GM23338 (cell line): ENCODE measurements at regions not wholly inside any gene's neighbourhood (a gene's known extent, or its start where the extent isn't known, plus 50 kb on each side); places are given as distances from the start of the nearest gene placed in this dataset.

Experiments
- ATAC-seq: fragments of 200-7000 bp; cut with Tn5 transposase; 3 replicates; pipeline ENCODE4 v1.9.1; 2020
- DNase-seq: peaks from one replicate; pipeline ENCODE4 v3.0.0-alpha.2; 2015; ENCODE audit warnings: low spot score
- H2AFZ ChIP-seq: fragments of 200-600 bp; sonication (generic); 2 replicates; pipeline ENCODE4 v1.8.0; 2016; ENCODE audit warnings: antibody characterized with exemption, mild to moderate bottlenecking, moderate library complexity
- H3F3A ChIP-seq: fragments of 200-600 bp; sonication (generic); replicated peaks from 2 replicates; pipeline ENCODE4 v1.8.0; 2017; ENCODE audit warnings: antibody characterized with exemption, mixed run types, low read depth
- H3K27ac ChIP-seq: fragments of 200-600 bp; sonication (generic); 2 replicates; pipeline ENCODE4 v1.6.1; 2016; ENCODE audit warnings: low read depth
- H3K27me3 ChIP-seq: fragments of 200-600 bp; sonication (generic); 2 replicates; pipeline ENCODE4 v1.8.0; 2016; ENCODE audit warnings: mild to moderate bottlenecking, mixed run types, moderate library complexity; ENCODE audit not compliant: insufficient read depth
- H3K36me3 ChIP-seq: fragments of 200-600 bp; sonication (generic); 2 replicates; pipeline ENCODE4 v1.8.0; 2016; ENCODE audit warnings: mild to moderate bottlenecking; ENCODE audit not compliant: insufficient read depth
- H3K4me1 ChIP-seq: fragments of 200-600 bp; sonication (generic); 2 replicates; pipeline ENCODE4 v1.8.0; 2016; ENCODE audit warnings: mild to moderate bottlenecking, moderate library complexity; ENCODE audit not compliant: insufficient read depth
- H3K4me2 ChIP-seq: fragments of 200-600 bp; sonication (generic); 2 replicates; pipeline ENCODE4 v1.7.1; 2017; ENCODE audit warnings: mixed run types
- H3K4me3 ChIP-seq: fragments of 200-600 bp; sonication (generic); 2 replicates; pipeline ENCODE4 v1.6.1; 2016; ENCODE audit warnings: mixed run types
- H3K79me2 ChIP-seq: fragments of 200-600 bp; sonication (generic); replicated peaks from 2 replicates; pipeline ENCODE4 v1.8.0; 2017; ENCODE audit warnings: mild to moderate bottlenecking; ENCODE audit not compliant: insufficient read depth
- H3K9me2 ChIP-seq: fragments of 200-600 bp; sonication (generic); 2 replicates; pipeline ENCODE4 v1.8.0; 2017; ENCODE audit not compliant: insufficient read depth
- H4K20me1 ChIP-seq: fragments of 200-600 bp; sonication (generic); replicated peaks from 2 replicates; pipeline ENCODE4 v1.8.0; 2017; ENCODE audit warnings: mild to moderate bottlenecking; ENCODE audit not compliant: insufficient read depth
- H3K27ac Mint-ChIP-seq: 2 replicates; pipeline ENCODE4 v1.8.0; 2020; ENCODE audit warnings: inconsistent platforms, mild to moderate bottlenecking, moderate library complexity, mixed read lengths
- H3K27me3 Mint-ChIP-seq: 3 replicates; pipeline ENCODE4 v1.8.0; 2022; ENCODE audit warnings: low read depth, mild to moderate bottlenecking, moderate library complexity, mixed read lengths, inconsistent platforms; ENCODE audit not compliant: insufficient read depth, poor library complexity
- H3K36me3 Mint-ChIP-seq: 3 replicates; pipeline ENCODE4 v1.8.0; 2021; ENCODE audit warnings: low read depth, mild to moderate bottlenecking, inconsistent platforms, moderate library complexity, mixed read lengths
- H3K4me1 Mint-ChIP-seq: 3 replicates; pipeline ENCODE4 v1.8.0; 2020; ENCODE audit warnings: mild to moderate bottlenecking, inconsistent platforms, mixed read lengths
- H3K4me3 Mint-ChIP-seq: 3 replicates; pipeline ENCODE4 v1.8.0; 2021; ENCODE audit warnings: moderate library complexity, mild to moderate bottlenecking, inconsistent platforms, mixed read lengths
- H3K9me3 Mint-ChIP-seq: 3 replicates; pipeline ENCODE4 v1.8.0; 2020; ENCODE audit warnings: moderate library complexity, mild to moderate bottlenecking, inconsistent platforms, mixed read lengths
- ETS1 ChIP-seq: IDR thresholded peaks from 2 replicates; pipeline ENCODE4 v1.6.1; 2016; ENCODE audit warnings: antibody characterized with exemption
- EZH2 ChIP-seq: fragments of 200-600 bp; sonication (generic); IDR thresholded peaks from one replicate; pipeline ENCODE4 v1.8.0; 2017; ENCODE audit warnings: antibody characterized with exemption, mild to moderate bottlenecking, low read depth; ENCODE audit not compliant: unreplicated experiment
- EZH2phosphoT487 ChIP-seq: fragments of 200-600 bp; sonication (generic); IDR thresholded peaks from one replicate; pipeline ENCODE4 v1.8.1; 2018; ENCODE audit warnings: antibody characterized with exemption; ENCODE audit not compliant: unreplicated experiment
- JUNB ChIP-seq: IDR thresholded peaks from one replicate; pipeline ENCODE4 v1.6.1; 2016; ENCODE audit warnings: antibody characterized with exemption; ENCODE audit not compliant: unreplicated experiment
- NANOG ChIP-seq: IDR thresholded peaks from 2 replicates; pipeline ENCODE4 v1.6.1; 2016; ENCODE audit warnings: antibody characterized with exemption, borderline replicate concordance
- POLR2AphosphoS5 ChIP-seq: IDR thresholded peaks from 2 replicates; pipeline ENCODE4 v1.6.1; 2016; ENCODE audit warnings: antibody characterized with exemption, low read depth
- TF ChIP-seq, protein P1 (sequence below), 2 experiments: fragments of 200-600 bp in 1 of 2; sonication (generic) in 1 of 2; conservative IDR thresholded peaks; 2 replicates each; pipeline versions ENCODE4 v1.5.1 to v1.6.1; 2016 to 2017; ENCODE audit warnings: antibody characterized with exemption in 2 of 2, low read depth in 2 of 2, mild to moderate bottlenecking in 2 of 2, moderate library complexity in 1 of 2
- TF ChIP-seq, protein P2 (sequence below): fragments of 250-450 bp; sonication (Bioruptor Pico); IDR thresholded peaks from 2 replicates; pipeline ENCODE4 v1.5.0; 2020; ENCODE audit warnings: mild to moderate bottlenecking, moderate library complexity

DNA sequence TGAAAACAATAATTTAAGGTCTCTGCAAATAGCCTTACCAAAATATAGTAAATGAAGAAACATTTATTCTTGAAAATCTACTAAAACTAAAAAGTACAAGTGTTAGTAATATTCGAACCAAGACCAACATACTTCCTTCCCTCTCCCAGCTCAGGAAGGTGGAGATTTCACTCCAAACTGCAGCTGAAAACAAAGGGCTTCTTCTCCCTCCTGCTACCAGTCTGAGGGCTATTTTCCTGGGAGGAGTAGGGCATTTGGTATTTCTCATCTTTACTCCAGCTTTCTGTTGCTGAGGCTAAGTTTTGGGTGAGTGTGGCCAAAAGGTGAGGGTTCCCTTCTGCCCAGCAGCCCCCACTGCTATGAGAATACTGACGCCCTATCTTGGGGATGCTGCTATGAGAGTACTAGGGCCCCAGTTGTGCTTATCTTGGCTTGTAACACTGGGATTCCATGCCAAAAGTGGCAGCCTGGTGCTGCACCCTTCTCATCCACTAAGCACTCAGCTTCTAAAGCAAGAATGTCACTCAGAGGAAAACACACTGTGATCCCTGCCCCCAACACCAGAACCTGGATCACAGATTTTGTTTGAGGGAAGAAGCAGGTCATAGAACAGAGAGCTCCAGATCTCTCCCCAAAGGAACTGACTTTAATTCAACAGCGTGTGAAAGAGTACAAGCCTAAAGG is 130.7 kb upstream of the KLF7 start:
- Histone ChIP-seq H3K27ac (no peak overlapping the region; the same call in 1 of the 2 replicates), H3K4me1 (peaks cover 23% of the 10 kb centered on the region), H3K36me3 (no peaks in the 10 kb centered on the region), H3K79me2 (no peaks in the 10 kb centered on the region), H3K27me3 (no peaks in the 10 kb centered on the region), H2AFZ (peak overlapping the region; percentile 79), H3F3A (no peaks in the 10 kb centered on the region), H3K9me2 (peaks cover 1% of the 10 kb centered on the region), H3K4me3 (no peak overlapping the region), H3K4me2 (no peak overlapping the region), H4K20me1 (no peaks in the 10 kb centered on the region)
- peaks cover 19% of the 10 kb centered on the region for H3K4me1 Mint-ChIP-seq
- DNase-seq (peak; percentile 17), ATAC-seq (peak; percentile 76)
- TF ChIP-seq JUNB (no peak), POLR2AphosphoS5 (no peak), ETS1 (no peak), NANOG (no peak)
- no peaks in the 10 kb centered on the region for H3K36me3 Mint-ChIP-seq
- H3K27me3 Mint-ChIP-seq: peaks cover 3% of the 10 kb centered on the region
- H3K4me3 Mint-ChIP-seq: no peak overlapping the region
- 0 out of 2 replicates have a peak overlapping the region, but pooled peaks have one; percentile 49 for H3K27ac Mint-ChIP-seq
- peaks cover 3% of the 10 kb centered on the region; the same call in 2 of the 3 replicates for H3K9me3 Mint-ChIP-seq

- no peaks in the 10 kb centered on the region for H3K9me2 ChIP-seq
- no peaks in the 10 kb centered on the region for H3K79me2 ChIP-seq
- peaks cover 24% of the 10 kb centered on the region for H3K4me1 Mint-ChIP-seq
- H3K4me2 ChIP-seq: no peak overlapping the region
- no peaks in the 10 kb centered on the region for H3K36me3 Mint-ChIP-seq
- H3K27ac Mint-ChIP-seq: no peak overlapping the region
- H3K4me3 Mint-ChIP-seq: no peak overlapping the region
- H3K36me3 ChIP-seq: no peaks in the 10 kb centered on the region
- no peak overlapping the region for H2AFZ ChIP-seq
- DNase-seq: no peak
- H4K20me1 ChIP-seq: no peaks in the 10 kb centered on the region
- TF ChIP-seq EZH2 (no peak), EZH2phosphoT487 (no peak), ETS1 (no peak)
- TF ChIP-seq, protein P1, sequence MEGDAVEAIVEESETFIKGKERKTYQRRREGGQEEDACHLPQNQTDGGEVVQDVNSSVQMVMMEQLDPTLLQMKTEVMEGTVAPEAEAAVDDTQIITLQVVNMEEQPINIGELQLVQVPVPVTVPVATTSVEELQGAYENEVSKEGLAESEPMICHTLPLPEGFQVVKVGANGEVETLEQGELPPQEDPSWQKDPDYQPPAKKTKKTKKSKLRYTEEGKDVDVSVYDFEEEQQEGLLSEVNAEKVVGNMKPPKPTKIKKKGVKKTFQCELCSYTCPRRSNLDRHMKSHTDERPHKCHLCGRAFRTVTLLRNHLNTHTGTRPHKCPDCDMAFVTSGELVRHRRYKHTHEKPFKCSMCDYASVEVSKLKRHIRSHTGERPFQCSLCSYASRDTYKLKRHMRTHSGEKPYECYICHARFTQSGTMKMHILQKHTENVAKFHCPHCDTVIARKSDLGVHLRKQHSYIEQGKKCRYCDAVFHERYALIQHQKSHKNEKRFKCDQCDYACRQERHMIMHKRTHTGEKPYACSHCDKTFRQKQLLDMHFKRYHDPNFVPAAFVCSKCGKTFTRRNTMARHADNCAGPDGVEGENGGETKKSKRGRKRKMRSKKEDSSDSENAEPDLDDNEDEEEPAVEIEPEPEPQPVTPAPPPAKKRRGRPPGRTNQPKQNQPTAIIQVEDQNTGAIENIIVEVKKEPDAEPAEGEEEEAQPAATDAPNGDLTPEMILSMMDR (conservative IDR thresholded peaks at IDR 0.05; ENCODE audit: low read depth in 2 of 2): no peak
- TF ChIP-seq, protein P2, sequence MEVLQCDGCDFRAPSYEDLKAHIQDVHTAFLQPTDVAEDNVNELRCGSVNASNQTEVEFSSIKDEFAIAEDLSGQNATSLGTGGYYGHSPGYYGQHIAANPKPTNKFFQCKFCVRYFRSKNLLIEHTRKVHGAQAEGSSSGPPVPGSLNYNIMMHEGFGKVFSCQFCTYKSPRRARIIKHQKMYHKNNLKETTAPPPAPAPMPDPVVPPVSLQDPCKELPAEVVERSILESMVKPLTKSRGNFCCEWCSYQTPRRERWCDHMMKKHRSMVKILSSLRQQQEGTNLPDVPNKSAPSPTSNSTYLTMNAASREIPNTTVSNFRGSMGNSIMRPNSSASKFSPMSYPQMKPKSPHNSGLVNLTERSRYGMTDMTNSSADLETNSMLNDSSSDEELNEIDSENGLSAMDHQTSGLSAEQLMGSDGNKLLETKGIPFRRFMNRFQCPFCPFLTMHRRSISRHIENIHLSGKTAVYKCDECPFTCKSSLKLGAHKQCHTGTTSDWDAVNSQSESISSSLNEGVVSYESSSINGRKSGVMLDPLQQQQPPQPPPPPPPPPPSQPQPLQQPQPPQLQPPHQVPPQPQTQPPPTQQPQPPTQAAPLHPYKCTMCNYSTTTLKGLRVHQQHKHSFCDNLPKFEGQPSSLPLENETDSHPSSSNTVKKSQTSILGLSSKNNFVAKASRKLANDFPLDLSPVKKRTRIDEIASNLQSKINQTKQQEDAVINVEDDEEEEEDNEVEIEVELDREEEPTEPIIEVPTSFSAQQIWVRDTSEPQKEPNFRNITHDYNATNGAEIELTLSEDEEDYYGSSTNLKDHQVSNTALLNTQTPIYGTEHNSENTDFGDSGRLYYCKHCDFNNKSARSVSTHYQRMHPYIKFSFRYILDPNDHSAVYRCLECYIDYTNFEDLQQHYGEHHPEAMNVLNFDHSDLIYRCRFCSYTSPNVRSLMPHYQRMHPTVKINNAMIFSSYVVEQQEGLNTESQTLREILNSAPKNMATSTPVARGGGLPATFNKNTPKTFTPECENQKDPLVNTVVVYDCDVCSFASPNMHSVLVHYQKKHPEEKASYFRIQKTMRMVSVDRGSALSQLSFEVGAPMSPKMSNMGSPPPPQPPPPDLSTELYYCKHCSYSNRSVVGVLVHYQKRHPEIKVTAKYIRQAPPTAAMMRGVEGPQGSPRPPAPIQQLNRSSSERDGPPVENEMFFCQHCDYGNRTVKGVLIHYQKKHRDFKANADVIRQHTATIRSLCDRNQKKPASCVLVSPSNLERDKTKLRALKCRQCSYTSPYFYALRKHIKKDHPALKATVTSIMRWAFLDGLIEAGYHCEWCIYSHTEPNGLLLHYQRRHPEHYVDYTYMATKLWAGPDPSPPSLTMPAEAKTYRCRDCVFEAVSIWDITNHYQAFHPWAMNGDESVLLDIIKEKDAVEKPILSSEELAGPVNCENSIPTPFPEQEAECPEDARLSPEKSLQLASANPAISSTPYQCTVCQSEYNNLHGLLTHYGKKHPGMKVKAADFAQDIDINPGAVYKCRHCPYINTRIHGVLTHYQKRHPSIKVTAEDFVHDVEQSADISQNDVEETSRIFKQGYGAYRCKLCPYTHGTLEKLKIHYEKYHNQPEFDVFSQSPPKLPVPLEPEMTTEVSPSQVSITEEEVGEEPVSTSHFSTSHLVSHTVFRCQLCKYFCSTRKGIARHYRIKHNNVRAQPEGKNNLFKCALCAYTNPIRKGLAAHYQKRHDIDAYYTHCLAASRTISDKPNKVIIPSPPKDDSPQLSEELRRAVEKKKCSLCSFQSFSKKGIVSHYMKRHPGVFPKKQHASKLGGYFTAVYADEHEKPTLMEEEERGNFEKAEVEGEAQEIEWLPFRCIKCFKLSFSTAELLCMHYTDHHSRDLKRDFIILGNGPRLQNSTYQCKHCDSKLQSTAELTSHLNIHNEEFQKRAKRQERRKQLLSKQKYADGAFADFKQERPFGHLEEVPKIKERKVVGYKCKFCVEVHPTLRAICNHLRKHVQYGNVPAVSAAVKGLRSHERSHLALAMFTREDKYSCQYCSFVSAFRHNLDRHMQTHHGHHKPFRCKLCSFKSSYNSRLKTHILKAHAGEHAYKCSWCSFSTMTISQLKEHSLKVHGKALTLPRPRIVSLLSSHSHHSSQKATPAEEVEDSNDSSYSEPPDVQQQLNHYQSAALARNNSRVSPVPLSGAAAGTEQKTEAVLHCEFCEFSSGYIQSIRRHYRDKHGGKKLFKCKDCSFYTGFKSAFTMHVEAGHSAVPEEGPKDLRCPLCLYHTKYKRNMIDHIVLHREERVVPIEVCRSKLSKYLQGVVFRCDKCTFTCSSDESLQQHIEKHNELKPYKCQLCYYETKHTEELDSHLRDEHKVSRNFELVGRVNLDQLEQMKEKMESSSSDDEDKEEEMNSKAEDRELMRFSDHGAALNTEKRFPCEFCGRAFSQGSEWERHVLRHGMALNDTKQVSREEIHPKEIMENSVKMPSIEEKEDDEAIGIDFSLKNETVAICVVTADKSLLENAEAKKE (CRISPR knock-in tag): no peak
- no peak for ATAC-seq
- H3K27me3 Mint-ChIP-seq: no peaks in the 10 kb centered on the region
- no peak overlapping the region for H3K4me3 ChIP-seq
- no peak overlapping the region for H3K27ac ChIP-seq
- H3K27me3 ChIP-seq: no peaks in the 10 kb centered on the region
- no peaks in the 10 kb centered on the region for H3F3A ChIP-seq
- H3K4me1 ChIP-seq: peaks cover 23% of the 10 kb centered on the region
- H3K9me3 Mint-ChIP-seq: no peaks in the 10 kb centered on the region; the same call in 2 of the 3 replicates
These were observed 135.1 kb upstream of the KLF7 start for GRCh38 chr2:207300817-207301216.
